SJSA1 (cell line): ENCODE measurements at regions not wholly inside any gene's neighbourhood (a gene's known extent, or its start where the extent isn't known, plus 50 kb on each side); places are given as distances from the start of the nearest gene placed in this dataset.

Experiments
- DNase-seq, 2 experiments: peaks; one replicate each; pipeline ENCODE4 v3.0.0-alpha.2; 2015 to 2020; ENCODE audit warnings: low spot score in 2 of 2, low read depth in 1 of 2
- H3K27ac ChIP-seq: fragments of 250-450 bp; sonication (Bioruptor Pico); 2 replicates; pipeline ENCODE4 v1.5.1; 2020; ENCODE audit warnings: mild to moderate bottlenecking, moderate library complexity
- H3K27me3 ChIP-seq: fragments of 250-450 bp; sonication (Bioruptor Pico); replicated peaks from 2 replicates; pipeline ENCODE4 v1.5.1; 2020; ENCODE audit warnings: mild to moderate bottlenecking, moderate library complexity
- H3K36me3 ChIP-seq: fragments of 250-450 bp; sonication (Bioruptor Pico); 2 replicates; pipeline ENCODE4 v1.5.1; 2020; ENCODE audit warnings: mild to moderate bottlenecking
- H3K4me1 ChIP-seq: fragments of 250-450 bp; sonication (Bioruptor Pico); replicated peaks from 2 replicates; pipeline ENCODE4 v1.6.1; 2021; ENCODE audit warnings: mild to moderate bottlenecking
- H3K4me3 ChIP-seq: fragments of 250-450 bp; sonication (Bioruptor Pico); 2 replicates; pipeline ENCODE4 v1.5.1; 2020; ENCODE audit warnings: mild to moderate bottlenecking
- H3K9me3 ChIP-seq: fragments of 250-450 bp; sonication (Bioruptor Pico); replicated peaks from 2 replicates; pipeline ENCODE4 v1.5.1; 2020; ENCODE audit warnings: mild to moderate bottlenecking

GRCh38 chr5:66234241-66234640 is 90.1 kb downstream of the SREK1 start:
- Histone ChIP-seq H3K4me1 (no peaks in the 10 kb centered on the region), H3K36me3 (no peaks in the 10 kb centered on the region), H3K27ac (no peak overlapping the region), H3K4me3 (no peak overlapping the region), H3K27me3 (peaks cover 6% of the 10 kb centered on the region; the same call in 1 of the 2 replicates), H3K9me3 (no peaks in the 10 kb centered on the region)
- no peak for DNase-seq

- no peak for DNase-seq
- Histone ChIP-seq H3K27me3 (peaks cover 6% of the 10 kb centered on the region; the same call in 1 of the 2 replicates), H3K9me3 (no peaks in the 10 kb centered on the region), H3K27ac (no peak overlapping the region), H3K4me3 (no peak overlapping the region), H3K36me3 (no peaks in the 10 kb centered on the region), H3K4me1 (no peaks in the 10 kb centered on the region)
Measured at GRCh38 chr5:66238435-66238834, 94.3 kb downstream of the SREK1 start.

GRCh38 chr5:66239034-66239433 is 94.9 kb downstream of the SREK1 start:
- Histone ChIP-seq H3K9me3 (no peaks in the 10 kb centered on the region), H3K27me3 (peaks cover 6% of the 10 kb centered on the region; the same call in 1 of the 2 replicates), H3K27ac (no peak overlapping the region), H3K36me3 (no peaks in the 10 kb centered on the region), H3K4me1 (no peaks in the 10 kb centered on the region), H3K4me3 (no peak overlapping the region)
- DNase-seq, result no peak

- no peaks in the 10 kb centered on the region for H3K36me3 ChIP-seq
- H3K27me3 ChIP-seq, result peaks cover 6% of the 10 kb centered on the region; the same call in 1 of the 2 replicates
- no peak overlapping the region for H3K27ac ChIP-seq
- no peaks in the 10 kb centered on the region for H3K9me3 ChIP-seq
- no peak for DNase-seq
- H3K4me3 ChIP-seq, result no peak overlapping the region
- peaks cover 3% of the 10 kb centered on the region for H3K4me1 ChIP-seq
Measured at GRCh38 chr5:66241136-66241825, 97.2 kb downstream of the SREK1 start.

DNA sequence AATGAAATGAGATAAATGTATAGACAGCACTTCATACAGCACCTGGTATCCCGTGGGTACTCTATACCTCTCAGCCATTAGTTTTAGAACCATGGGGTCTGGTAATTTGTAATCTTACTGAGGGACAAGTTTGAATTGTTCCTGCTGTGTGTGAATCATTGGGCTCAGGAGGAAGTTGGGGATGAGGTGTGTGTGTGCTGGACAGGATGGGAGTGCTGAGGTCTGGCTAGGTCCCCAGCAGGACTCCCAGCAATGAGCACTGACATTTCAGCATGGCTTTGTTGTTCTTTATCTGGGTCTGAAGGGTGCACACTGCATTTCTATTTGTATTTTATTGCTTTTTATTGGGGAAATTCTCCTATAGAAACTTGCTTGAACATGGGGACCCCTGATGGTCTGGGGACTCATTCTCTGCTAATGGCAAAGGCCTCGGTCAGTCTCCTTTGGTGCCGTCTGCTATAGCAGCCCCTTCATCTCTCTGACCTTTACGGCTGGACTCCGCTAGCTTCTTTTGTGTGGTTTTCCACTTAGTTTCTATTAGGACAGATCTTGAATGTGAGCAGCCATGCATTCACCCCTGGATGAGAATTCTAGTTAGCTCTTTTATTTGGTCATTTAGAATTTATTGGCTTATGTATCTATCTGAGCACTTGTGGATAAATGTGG is 98.1 kb downstream of the SREK1 start:
- Histone ChIP-seq H3K36me3 (no peaks in the 10 kb centered on the region), H3K9me3 (no peaks in the 10 kb centered on the region), H3K4me3 (no peak overlapping the region), H3K27ac (no peak overlapping the region), H3K4me1 (peaks cover 12% of the 10 kb centered on the region), H3K27me3 (0 out of 2 replicates have a peak, but pooled peaks cover 2% of the 10 kb centered on the region)
- DNase-seq, result no peak

GRCh38 chr5:66246608-66247007 is 102.5 kb downstream of the SREK1 start:
- no peaks in the 10 kb centered on the region for H3K27me3 ChIP-seq
- no peak overlapping the region for H3K4me3 ChIP-seq
- H3K4me1 ChIP-seq, result peaks cover 22% of the 10 kb centered on the region
- no peaks in the 10 kb centered on the region for H3K36me3 ChIP-seq
- DNase-seq, result peak; percentile 44 to 58
- H3K27ac ChIP-seq, result peak overlapping the region; percentile 60
- H3K9me3 ChIP-seq, result no peaks in the 10 kb centered on the region

DNA sequence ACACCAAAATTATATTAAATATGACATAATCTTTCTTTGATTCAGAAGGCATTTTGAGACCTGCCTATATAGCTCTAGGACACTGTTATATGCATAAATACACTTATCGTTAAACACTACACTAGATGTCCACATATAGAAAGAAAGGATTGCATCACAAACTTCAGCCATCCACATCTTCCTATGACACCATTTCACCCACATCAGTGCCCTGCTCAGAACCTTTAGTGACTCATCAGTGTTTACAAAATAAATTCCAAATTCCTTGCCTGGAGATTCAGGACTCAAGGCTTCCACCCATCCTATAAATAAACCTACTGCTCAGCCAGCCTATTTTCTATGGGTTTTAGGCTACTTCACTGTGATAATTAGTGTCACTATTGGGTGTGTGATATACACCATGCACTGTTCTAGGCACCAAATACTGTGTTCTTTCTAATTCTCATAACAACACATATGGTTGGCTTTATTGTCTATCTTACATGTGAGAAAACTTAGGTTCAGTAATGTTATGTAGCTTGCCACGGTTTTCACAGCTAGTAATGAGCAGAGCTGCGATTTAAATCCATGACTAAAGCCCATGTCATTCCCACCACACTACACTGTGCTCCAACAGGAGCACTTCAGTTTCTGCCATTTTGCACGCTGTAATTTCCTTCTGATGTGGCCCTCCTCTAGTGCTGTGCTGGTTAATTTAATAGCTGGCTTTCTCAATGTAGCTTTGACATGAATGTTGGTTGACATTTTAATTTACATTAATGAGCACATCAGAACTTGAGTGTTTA is 103.3 kb downstream of the SREK1 start:
- peaks cover 22% of the 10 kb centered on the region for H3K4me1 ChIP-seq
- H3K36me3 ChIP-seq, result no peaks in the 10 kb centered on the region
- no peaks in the 10 kb centered on the region for H3K9me3 ChIP-seq
- DNase-seq, result peak; percentile 53 to 75
- no peaks in the 10 kb centered on the region for H3K27me3 ChIP-seq
- no peak overlapping the region for H3K4me3 ChIP-seq
- H3K27ac ChIP-seq, result peak overlapping the region; percentile 60

- Histone ChIP-seq H3K27ac (no peak overlapping the region), H3K4me1 (peaks cover 22% of the 10 kb centered on the region), H3K9me3 (no peaks in the 10 kb centered on the region), H3K27me3 (no peaks in the 10 kb centered on the region), H3K4me3 (no peak overlapping the region), H3K36me3 (no peaks in the 10 kb centered on the region)
- no peak for DNase-seq
Measured at GRCh38 chr5:66248874-66249273, 104.8 kb downstream of the SREK1 start.

DNA sequence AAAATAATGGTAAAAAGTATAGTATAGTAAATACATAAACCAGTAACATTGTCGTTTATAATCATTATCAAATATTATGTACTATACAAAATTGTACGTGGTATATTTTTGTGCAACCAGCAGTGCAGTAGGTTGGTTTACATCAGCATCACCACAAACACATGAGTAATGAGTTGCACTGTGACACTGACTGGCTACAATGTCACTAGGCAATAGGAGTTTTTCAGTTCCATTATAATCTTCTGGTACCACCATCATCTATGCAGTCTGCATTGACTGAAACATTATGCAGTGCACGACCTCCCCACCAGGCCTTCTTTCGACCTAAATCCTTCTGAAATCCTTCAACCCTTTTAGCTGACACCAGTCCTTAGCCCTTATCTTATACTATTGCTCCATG is 105.8 kb downstream of the SREK1 start:
- H3K27me3 ChIP-seq, result no peaks in the 10 kb centered on the region
- H3K27ac ChIP-seq, result no peak overlapping the region
- H3K9me3 ChIP-seq, result no peaks in the 10 kb centered on the region
- no peak overlapping the region for H3K4me3 ChIP-seq
- no peak for DNase-seq
- peaks cover 22% of the 10 kb centered on the region for H3K4me1 ChIP-seq
- H3K36me3 ChIP-seq, result no peaks in the 10 kb centered on the region

DNA sequence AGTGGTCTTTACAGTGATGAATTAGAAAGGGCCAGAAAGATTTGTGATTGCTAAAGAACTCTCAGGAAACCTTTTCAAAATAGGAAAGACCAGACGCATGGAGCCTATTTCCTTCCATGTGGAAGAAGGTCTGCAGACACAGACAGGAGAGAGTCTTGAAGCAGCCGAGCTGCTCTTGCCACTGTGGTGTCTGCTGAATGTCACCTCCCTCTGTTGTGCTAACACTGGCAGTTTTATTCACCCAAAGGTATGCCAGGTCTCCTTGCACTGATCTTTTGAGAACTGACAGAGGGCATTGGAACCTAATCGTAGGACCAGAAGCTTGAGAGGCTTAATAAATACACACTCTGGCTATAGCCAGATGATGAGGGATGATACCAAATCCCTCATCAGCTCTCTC is 108.7 kb downstream of the SREK1 start:
- Histone ChIP-seq H3K27ac (no peak overlapping the region), H3K9me3 (no peaks in the 10 kb centered on the region), H3K4me1 (peaks cover 3% of the 10 kb centered on the region), H3K4me3 (no peak overlapping the region), H3K27me3 (no peaks in the 10 kb centered on the region), H3K36me3 (no peaks in the 10 kb centered on the region)
- no peak for DNase-seq

DNA sequence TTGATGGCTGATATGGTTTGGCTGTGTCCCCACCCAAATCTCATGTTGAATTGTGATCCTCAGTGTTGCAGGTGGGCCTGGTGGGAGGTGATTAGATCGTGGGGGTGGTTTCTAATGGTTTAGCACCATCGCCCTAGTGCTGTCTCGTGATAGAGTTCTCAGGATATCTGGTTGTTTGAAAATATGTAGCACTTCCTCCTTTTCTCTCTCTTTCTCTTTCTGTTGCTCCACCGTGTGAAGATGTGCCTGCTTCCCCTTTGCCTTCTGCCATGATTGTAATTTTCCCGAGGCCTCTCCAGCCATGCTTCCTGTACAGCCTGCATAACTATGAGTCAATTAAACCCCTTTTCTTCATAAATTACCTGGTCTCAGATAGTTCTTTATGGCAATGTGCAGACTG is 111.6 kb downstream of the SREK1 start:
- no peaks in the 10 kb centered on the region for H3K36me3 ChIP-seq
- no peak for DNase-seq
- no peaks in the 10 kb centered on the region for H3K27me3 ChIP-seq
- H3K9me3 ChIP-seq, result no peaks in the 10 kb centered on the region
- no peak overlapping the region for H3K4me3 ChIP-seq
- no peak overlapping the region for H3K27ac ChIP-seq
- H3K4me1 ChIP-seq, result no peaks in the 10 kb centered on the region

DNA sequence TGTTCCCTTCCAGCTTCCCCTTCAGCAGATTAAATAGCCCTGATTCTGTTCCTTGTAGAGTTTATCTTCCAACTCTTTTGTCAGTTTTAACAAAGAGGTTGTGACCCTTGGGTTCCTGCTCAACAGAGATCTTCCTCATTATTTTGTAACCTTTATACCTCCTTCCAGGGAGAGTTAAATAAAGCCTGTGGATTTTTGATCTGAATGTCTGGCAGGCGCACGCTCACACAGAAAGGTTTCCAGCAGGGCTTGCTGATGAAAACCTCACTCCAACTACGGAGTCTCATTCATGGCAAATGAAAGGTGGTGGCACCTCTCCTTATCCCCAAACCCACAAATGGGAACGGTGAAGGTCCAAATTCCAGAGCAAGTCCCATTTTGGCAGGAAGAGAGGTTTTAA is 129.0 kb downstream of the SREK1 start:
- H3K27me3 ChIP-seq, result peaks cover 10% of the 10 kb centered on the region
- no peaks in the 10 kb centered on the region for H3K36me3 ChIP-seq
- no peaks in the 10 kb centered on the region for H3K9me3 ChIP-seq
- no peak overlapping the region for H3K4me3 ChIP-seq
- no peak for DNase-seq
- no peaks in the 10 kb centered on the region for H3K4me1 ChIP-seq
- H3K27ac ChIP-seq, result no peak overlapping the region

DNA sequence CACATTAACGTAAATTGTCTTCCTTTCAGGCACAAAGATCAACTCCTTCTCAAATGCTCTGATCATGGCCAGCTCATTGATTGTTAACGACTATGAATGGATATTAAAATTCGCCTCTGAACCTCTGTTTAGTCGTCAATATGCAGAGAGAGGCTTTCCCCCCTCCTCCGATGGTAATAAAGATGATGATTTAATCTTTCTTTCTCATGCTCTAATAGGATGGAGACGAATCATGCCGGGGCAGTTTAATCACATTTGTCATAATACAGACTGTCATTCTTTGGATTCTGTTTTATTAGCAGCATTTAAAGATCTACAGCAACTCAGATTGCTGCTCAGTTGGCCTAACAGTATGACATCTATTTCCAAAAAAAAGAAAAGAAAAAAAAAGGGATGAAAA is 132.9 kb downstream of the SREK1 start:
- Histone ChIP-seq H3K36me3 (no peaks in the 10 kb centered on the region), H3K27me3 (peaks cover 10% of the 10 kb centered on the region; the same call in 1 of the 2 replicates), H3K4me3 (no peak overlapping the region), H3K9me3 (no peaks in the 10 kb centered on the region), H3K27ac (no peak overlapping the region), H3K4me1 (no peaks in the 10 kb centered on the region)
- DNase-seq, result no peak

GRCh38 chr5:66277981-66278380 is 133.9 kb downstream of the SREK1 start:
- Histone ChIP-seq H3K27ac (no peak overlapping the region), H3K36me3 (no peaks in the 10 kb centered on the region), H3K9me3 (no peaks in the 10 kb centered on the region), H3K4me1 (no peaks in the 10 kb centered on the region), H3K4me3 (no peak overlapping the region), H3K27me3 (peaks cover 7% of the 10 kb centered on the region; the same call in 1 of the 2 replicates)
- DNase-seq, result no peak
